Superior temporal gyrus (tissue), 1 donor: ENCODE measurements at regions not wholly inside any gene's neighbourhood (a gene's known extent, or its start where the extent isn't known, plus 50 kb on each side); places are given as distances from the start of the nearest gene placed in this dataset.
"Not testable (repeated sequence)": the region's sequence is repeated elsewhere in the genome, so short reads cannot be mapped to it uniquely, and the experiment has no call there.

Source experiments
- DNase-seq: peaks from one replicate; pipeline ENCODE4 v3.0.0-alpha.2; 2016; ENCODE audit errors: extremely low spot score

- DNase-seq: no peak
These were observed 286.4 kb downstream of the PRDM5 start for GRCh38 chr4:120636120-120636630.

GRCh38 chr4:120633810-120634209 is 288.7 kb downstream of the PRDM5 start:
- no peak for DNase-seq

- no peak for DNase-seq
These were observed 292.1 kb downstream of the PRDM5 start for GRCh38 chr4:120630427-120630826.

GRCh38 chr4:120629546-120630108 is 292.9 kb downstream of the PRDM5 start:
- no peak for DNase-seq

- no peak for DNase-seq
These were observed 299.9 kb downstream of the PRDM5 start for GRCh38 chr4:120622601-120623000.

GRCh38 chr4:120617171-120617570 is 305.4 kb downstream of the PRDM5 start:
- DNase-seq: no peak

GRCh38 chr4:120616041-120616440 is 306.5 kb downstream of the PRDM5 start:
- DNase-seq: no peak

GRCh38 chr4:120613778-120614177 is 308.7 kb downstream of the PRDM5 start:
- no peak for DNase-seq

- DNase-seq: no peak
These were observed 311.4 kb downstream of the PRDM5 start for GRCh38 chr4:120611092-120611491.

GRCh38 chr4:120591038-120591437 is 331.5 kb downstream of the PRDM5 start:
- DNase-seq: no peak

GRCh38 chr4:120589787-120590186 is 332.7 kb downstream of the PRDM5 start:
- DNase-seq: no peak

GRCh38 chr4:120568731-120569130 is 353.8 kb downstream of the PRDM5 start:
- DNase-seq: no peak

GRCh38 chr4:120561648-120562047 is 360.9 kb downstream of the PRDM5 start:
- no peak for DNase-seq

GRCh38 chr4:120557372-120557771 is 365.2 kb downstream of the PRDM5 start:
- no peak for DNase-seq

GRCh38 chr4:120555058-120555457 is 367.5 kb downstream of the PRDM5 start:
- no peak for DNase-seq

GRCh38 chr4:120554086-120554485 is 368.4 kb downstream of the PRDM5 start:
- DNase-seq: no peak

GRCh38 chr4:120550624-120551220 is 371.8 kb downstream of the PRDM5 start:
- DNase-seq: not testable (repeated sequence)

- no peak for DNase-seq
These were observed 373.4 kb downstream of the PRDM5 start for GRCh38 chr4:120549011-120549570.

- no peak for DNase-seq
These were observed 377.1 kb downstream of the PRDM5 start for GRCh38 chr4:120545391-120545790.

- DNase-seq: no peak
These were observed 377.7 kb downstream of the PRDM5 start for GRCh38 chr4:120544838-120545237.

- no peak for DNase-seq
These were observed 381.9 kb downstream of the PRDM5 start for GRCh38 chr4:120540625-120541024.

- no peak for DNase-seq
These were observed 385.6 kb downstream of the PRDM5 start for GRCh38 chr4:120536884-120537283.

GRCh38 chr4:120528428-120528827 is 394.1 kb downstream of the PRDM5 start:
- no peak for DNase-seq
